Suprapubic skin (tissue), 4 donors: ENCODE measurements at regions not wholly inside any gene's neighbourhood (a gene's known extent, or its start where the extent isn't known, plus 50 kb on each side); places are given as distances from the start of the nearest gene placed in this dataset.
"Not testable (repeated sequence)": the region's sequence is repeated elsewhere in the genome, so short reads cannot be mapped to it uniquely, and the experiment has no call there.

Experiments
- DNase-seq, 2 donors: peaks; one replicate each; pipeline ENCODE4 v3.0.0-alpha.2; 2019; ENCODE audit warnings: low spot score in 2 of 2
- H3K27ac ChIP-seq: fragments of 200-600 bp; sonication (generic); one replicate; pipeline ENCODE4 v1.5.1; 2019
- H3K27me3 ChIP-seq: fragments of 200-600 bp; sonication (generic); one replicate; pipeline ENCODE4 v1.5.1; 2019
- H3K36me3 ChIP-seq: fragments of 200-600 bp; sonication (generic); one replicate; pipeline ENCODE4 v1.5.1; 2019
- H3K4me1 ChIP-seq: fragments of 200-600 bp; sonication (generic); one replicate; pipeline ENCODE4 v1.5.1; 2019
- H3K4me3 ChIP-seq: fragments of 200-600 bp; sonication (generic); one replicate; pipeline ENCODE4 v1.5.1; 2019; ENCODE audit warnings: mild to moderate bottlenecking
- H3K9me3 ChIP-seq: fragments of 200-600 bp; sonication (generic); one replicate; pipeline ENCODE4 v1.5.1; 2019
- EP300 ChIP-seq: sonication (generic); formaldehyde crosslinking; IDR thresholded peaks from one replicate; pipeline ENCODE4 v1.6.1; 2017; ENCODE audit warnings: antibody characterized with exemption
- POLR2A ChIP-seq, 2 donors: fragments of 450-650 bp; IDR thresholded peaks; one replicate each; pipeline ENCODE4 v1.6.1; 2017; ENCODE audit warnings: antibody characterized with exemption in 2 of 2, mild to moderate bottlenecking in 2 of 2, moderate library complexity in 2 of 2
- POLR2AphosphoS5 ChIP-seq, 3 donors: sonication (generic); formaldehyde crosslinking; IDR thresholded peaks; one replicate each; pipeline ENCODE4 v1.6.1; 2017; ENCODE audit warnings: antibody characterized with exemption in 3 of 3
- WGBS: methylation state at CpG from one replicate; pipeline ENCODE4 v1.1.5; 2018; 5-methylcytosine and 5-hydroxymethylcytosine counted together
- TF ChIP-seq, protein P1 (sequence below), 2 donors: fragments of 200-600 bp in 1 of 2; fragments of 450-650 bp in 1 of 2; sonication (generic) in 1 of 2; IDR thresholded peaks; one replicate each; pipeline ENCODE4 v1.5.1; 2016 to 2019; ENCODE audit warnings: antibody characterized with exemption in 2 of 2, mild to moderate bottlenecking in 1 of 2, moderate library complexity in 1 of 2

- TF ChIP-seq POLR2A (IDR thresholded peaks at IDR 0.05) (no peak), EP300 (no peak), POLR2AphosphoS5 (IDR thresholded peaks at IDR 0.05) (no peak)
- TF ChIP-seq, protein P1, sequence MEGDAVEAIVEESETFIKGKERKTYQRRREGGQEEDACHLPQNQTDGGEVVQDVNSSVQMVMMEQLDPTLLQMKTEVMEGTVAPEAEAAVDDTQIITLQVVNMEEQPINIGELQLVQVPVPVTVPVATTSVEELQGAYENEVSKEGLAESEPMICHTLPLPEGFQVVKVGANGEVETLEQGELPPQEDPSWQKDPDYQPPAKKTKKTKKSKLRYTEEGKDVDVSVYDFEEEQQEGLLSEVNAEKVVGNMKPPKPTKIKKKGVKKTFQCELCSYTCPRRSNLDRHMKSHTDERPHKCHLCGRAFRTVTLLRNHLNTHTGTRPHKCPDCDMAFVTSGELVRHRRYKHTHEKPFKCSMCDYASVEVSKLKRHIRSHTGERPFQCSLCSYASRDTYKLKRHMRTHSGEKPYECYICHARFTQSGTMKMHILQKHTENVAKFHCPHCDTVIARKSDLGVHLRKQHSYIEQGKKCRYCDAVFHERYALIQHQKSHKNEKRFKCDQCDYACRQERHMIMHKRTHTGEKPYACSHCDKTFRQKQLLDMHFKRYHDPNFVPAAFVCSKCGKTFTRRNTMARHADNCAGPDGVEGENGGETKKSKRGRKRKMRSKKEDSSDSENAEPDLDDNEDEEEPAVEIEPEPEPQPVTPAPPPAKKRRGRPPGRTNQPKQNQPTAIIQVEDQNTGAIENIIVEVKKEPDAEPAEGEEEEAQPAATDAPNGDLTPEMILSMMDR (IDR thresholded peaks at IDR 0.05): no peak
- Histone ChIP-seq H3K36me3 (no peaks in the 10 kb centered on the region), H3K27me3 (no peaks in the 10 kb centered on the region), H3K9me3 (no peaks in the 10 kb centered on the region), H3K27ac (no peak overlapping the region), H3K4me1 (no peaks in the 10 kb centered on the region), H3K4me3 (no peak overlapping the region)
- DNase-seq: no peak
- 71% methylated on average over 3 of the region's 3 CpGs for whole genome bisulfite sequencing
These were observed 144.4 kb upstream of the TAS2R1 start for GRCh38 chr5:9774472-9775079.

- 56% methylated on average over 1 of the region's 1 CpG for WGBS
- no peaks in the 10 kb centered on the region for H3K9me3 ChIP-seq
- no peaks in the 10 kb centered on the region for H3K4me1 ChIP-seq
- no peak for TF ChIP-seq POLR2A (IDR thresholded peaks at IDR 0.05)
- TF ChIP-seq POLR2AphosphoS5 (IDR thresholded peaks at IDR 0.05): no peak
- TF ChIP-seq, protein P1 (IDR thresholded peaks at IDR 0.05): no peak
- TF ChIP-seq EP300: no peak
- H3K36me3 ChIP-seq: no peaks in the 10 kb centered on the region
- DNase-seq: no peak
- no peaks in the 10 kb centered on the region for H3K27me3 ChIP-seq
- H3K4me3 ChIP-seq: no peak overlapping the region
- H3K27ac ChIP-seq: no peak overlapping the region
These were observed 140.9 kb upstream of the TAS2R1 start for GRCh38 chr5:9771079-9771478.

DNA sequence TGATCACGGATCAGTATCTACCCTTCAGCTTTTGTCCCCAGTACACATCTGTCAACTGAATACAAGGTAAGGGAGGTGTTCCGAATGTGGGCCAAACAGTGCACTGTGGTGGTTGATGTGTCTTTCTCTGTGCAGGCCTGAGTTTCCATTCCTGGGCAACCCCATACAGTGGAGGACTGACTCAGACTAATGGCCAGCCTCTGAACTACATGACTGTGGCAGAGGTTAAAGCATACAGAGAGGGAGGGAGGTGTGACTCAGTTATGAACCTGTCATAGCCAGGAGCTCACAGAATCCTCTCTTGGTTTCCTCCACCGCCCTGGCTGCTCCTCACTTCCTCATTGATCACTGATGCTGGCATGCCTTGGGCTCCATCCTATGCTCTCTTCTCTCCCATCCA is 136.4 kb upstream of the TAS2R1 start:
- no peaks in the 10 kb centered on the region for H3K9me3 ChIP-seq
- no peak for DNase-seq
- no peak overlapping the region for H3K27ac ChIP-seq
- no peaks in the 10 kb centered on the region for H3K36me3 ChIP-seq
- 87% methylated on average over 3 of the region's 3 CpGs for WGBS
- H3K4me1 ChIP-seq: no peaks in the 10 kb centered on the region
- H3K4me3 ChIP-seq: no peak overlapping the region
- TF ChIP-seq POLR2AphosphoS5 (IDR thresholded peaks at IDR 0.05): no peak
- no peak for TF ChIP-seq EP300
- TF ChIP-seq POLR2A (IDR thresholded peaks at IDR 0.05): no peak
- TF ChIP-seq, protein P1 (IDR thresholded peaks at IDR 0.05): no peak
- no peaks in the 10 kb centered on the region for H3K27me3 ChIP-seq

DNA sequence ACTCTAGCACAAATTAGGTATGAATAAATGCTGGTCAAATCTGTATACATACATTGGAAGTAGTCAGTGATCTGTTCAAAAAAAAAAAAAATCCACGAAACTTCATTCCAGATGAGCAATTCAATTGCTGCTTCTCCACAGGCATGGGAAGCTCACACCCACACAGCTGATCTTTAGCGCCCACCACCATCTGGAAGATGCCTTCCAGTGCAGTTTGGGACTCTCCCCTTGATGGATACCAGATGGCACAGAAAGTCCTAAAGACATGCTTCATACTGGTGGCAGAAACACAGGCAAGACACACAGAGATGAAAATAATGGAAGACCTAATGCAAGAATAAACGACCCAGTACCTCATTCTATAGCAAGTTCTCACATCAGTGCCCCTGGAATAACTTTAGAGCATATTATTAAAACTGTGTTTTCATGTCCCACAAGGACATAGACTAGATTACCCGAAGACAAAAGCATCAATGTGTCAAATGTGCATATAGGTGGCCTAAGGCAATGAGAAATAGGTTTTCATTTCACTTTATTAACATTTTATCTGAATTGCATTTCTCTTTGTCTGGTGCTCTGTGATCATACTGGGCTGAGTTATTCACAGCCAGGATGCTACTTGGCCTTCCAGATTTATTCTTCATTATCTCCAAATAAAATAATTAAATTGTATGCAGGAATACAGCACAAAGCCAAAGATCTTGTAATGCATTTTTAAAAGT is 135.4 kb upstream of the TAS2R1 start:
- 46% methylated on average over 4 of the region's 4 CpGs for WGBS
- H3K36me3 ChIP-seq: no peaks in the 10 kb centered on the region
- no peak for DNase-seq
- no peak overlapping the region for H3K4me3 ChIP-seq
- H3K27ac ChIP-seq: no peak overlapping the region
- H3K27me3 ChIP-seq: no peaks in the 10 kb centered on the region
- TF ChIP-seq POLR2A (IDR thresholded peaks at IDR 0.05) (no peak), POLR2AphosphoS5 (IDR thresholded peaks at IDR 0.05) (no peak), EP300 (no peak)
- TF ChIP-seq, protein P1 (IDR thresholded peaks at IDR 0.05): no peak
- no peaks in the 10 kb centered on the region for H3K9me3 ChIP-seq
- no peaks in the 10 kb centered on the region for H3K4me1 ChIP-seq

GRCh38 chr5:9761706-9762105 is 131.6 kb upstream of the TAS2R1 start:
- no peaks in the 10 kb centered on the region for H3K27me3 ChIP-seq
- no peak for TF ChIP-seq EP300
- no peak for TF ChIP-seq POLR2AphosphoS5 (IDR thresholded peaks at IDR 0.05)
- TF ChIP-seq, protein P1 (IDR thresholded peaks at IDR 0.05): no peak
- TF ChIP-seq POLR2A (IDR thresholded peaks at IDR 0.05): no peak
- WGBS: 46% methylated on average over 4 of the region's 4 CpGs
- H3K4me3 ChIP-seq: no peak overlapping the region
- H3K36me3 ChIP-seq: no peaks in the 10 kb centered on the region
- H3K9me3 ChIP-seq: no peaks in the 10 kb centered on the region
- DNase-seq: no peak
- no peaks in the 10 kb centered on the region for H3K4me1 ChIP-seq
- no peak overlapping the region for H3K27ac ChIP-seq

DNA sequence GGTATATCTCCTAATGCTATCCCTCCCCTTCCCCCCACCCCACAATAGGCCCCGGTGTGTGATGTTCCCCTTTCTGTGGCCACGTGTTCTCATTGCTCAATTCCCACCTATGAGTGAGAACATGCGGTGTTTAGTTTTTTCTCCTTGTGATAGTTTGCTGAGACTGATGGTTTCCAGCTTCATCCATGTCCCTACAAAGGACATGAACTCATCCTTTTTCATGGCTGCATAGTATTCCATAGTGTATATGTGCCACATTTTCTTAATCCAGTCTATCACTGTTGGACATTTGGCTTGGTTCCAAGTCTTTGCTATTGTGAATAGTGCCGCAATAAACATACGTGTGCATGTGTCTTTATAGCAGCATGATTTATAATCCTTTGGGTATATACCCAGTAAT is 122.5 kb upstream of the TAS2R1 start:
- H3K4me3 ChIP-seq, H3K4me1 ChIP-seq, H3K36me3 ChIP-seq, H3K9me3 ChIP-seq, DNase-seq, H3K27ac ChIP-seq, H3K27me3 ChIP-seq: not testable (repeated sequence)
- 93% methylated on average over 5 of the region's 5 CpGs for WGBS
